Renal pelvis (tissue), 1 donor: ENCODE measurements at regions not wholly inside any gene's neighbourhood (a gene's known extent, or its start where the extent isn't known, plus 50 kb on each side); places are given as distances from the start of the nearest gene placed in this dataset.
"Not testable (repeated sequence)": the region's sequence is repeated elsewhere in the genome, so short reads cannot be mapped to it uniquely, and the experiment has no call there.

Source experiments
- DNase-seq: peaks from one replicate; pipeline ENCODE4 v3.0.0-alpha.2; 2013

- peak; percentile 1 for DNase-seq
Observed at GRCh38 chr18:1133541-1133940, 228.9 kb downstream of the ADCYAP1 start.

- DNase-seq = no peak
Observed at GRCh38 chr18:1147730-1148129, 243.1 kb downstream of the ADCYAP1 start.

- DNase-seq = no peak
Observed at GRCh38 chr18:1149709-1150108, 245.0 kb downstream of the ADCYAP1 start.

GRCh38 chr18:1150344-1150743, 245.7 kb downstream of the ADCYAP1 start:
- DNase-seq = no peak

GRCh38 chr18:1152958-1153357, 248.3 kb downstream of the ADCYAP1 start:
- DNase-seq = not testable (repeated sequence)

- no peak for DNase-seq
Observed at GRCh38 chr18:1173593-1173992, 268.9 kb downstream of the ADCYAP1 start.

- no peak for DNase-seq
Observed at GRCh38 chr18:1177232-1177631, 272.6 kb downstream of the ADCYAP1 start.

- no peak for DNase-seq
Observed at GRCh38 chr18:1191341-1191740, 286.7 kb downstream of the ADCYAP1 start.

GRCh38 chr18:1213126-1213525, 308.5 kb downstream of the ADCYAP1 start:
- no peak for DNase-seq

GRCh38 chr18:1222880-1223279, 318.2 kb downstream of the ADCYAP1 start:
- DNase-seq = no peak

- DNase-seq = no peak
Observed at GRCh38 chr18:1227025-1227424, 322.4 kb downstream of the ADCYAP1 start.

- DNase-seq = no peak
Observed at GRCh38 chr18:1229634-1230033, 325.0 kb downstream of the ADCYAP1 start.

GRCh38 chr18:1232867-1233266, 328.2 kb downstream of the ADCYAP1 start:
- no peak for DNase-seq

- no peak for DNase-seq
Observed at GRCh38 chr18:1240701-1241100, 336.0 kb downstream of the ADCYAP1 start.

- no peak for DNase-seq
Observed at GRCh38 chr18:1244397-1245122, 339.9 kb downstream of the ADCYAP1 start.

- DNase-seq = no peak
Observed at GRCh38 chr18:1246827-1247226, 342.2 kb downstream of the ADCYAP1 start.

- no peak for DNase-seq
Observed at GRCh38 chr18:1252534-1252933, 347.9 kb downstream of the ADCYAP1 start.

GRCh38 chr18:1252936-1253335, 348.3 kb downstream of the ADCYAP1 start:
- DNase-seq = no peak

- DNase-seq = no peak
Observed at GRCh38 chr18:1253827-1254226, 349.2 kb downstream of the ADCYAP1 start.

- no peak for DNase-seq
Observed at GRCh38 chr18:1261054-1261453, 356.4 kb downstream of the ADCYAP1 start.

- DNase-seq = no peak
Observed at GRCh38 chr18:1267021-1267420, 362.4 kb downstream of the ADCYAP1 start.

- DNase-seq = no peak
Observed at GRCh38 chr18:1270081-1270480, 365.4 kb downstream of the ADCYAP1 start.

- no peak for DNase-seq
Observed at GRCh38 chr18:1273469-1273868, 368.8 kb downstream of the ADCYAP1 start.

- no peak for DNase-seq
Observed at GRCh38 chr18:1292167-1292566, 387.5 kb downstream of the ADCYAP1 start.
